ENCODE measurements at regions not wholly inside any gene's neighbourhood (a gene's known extent, or its start where the extent isn't known, plus 50 kb on each side); places are given as distances from the start of the nearest gene placed in this dataset.

DNA sequence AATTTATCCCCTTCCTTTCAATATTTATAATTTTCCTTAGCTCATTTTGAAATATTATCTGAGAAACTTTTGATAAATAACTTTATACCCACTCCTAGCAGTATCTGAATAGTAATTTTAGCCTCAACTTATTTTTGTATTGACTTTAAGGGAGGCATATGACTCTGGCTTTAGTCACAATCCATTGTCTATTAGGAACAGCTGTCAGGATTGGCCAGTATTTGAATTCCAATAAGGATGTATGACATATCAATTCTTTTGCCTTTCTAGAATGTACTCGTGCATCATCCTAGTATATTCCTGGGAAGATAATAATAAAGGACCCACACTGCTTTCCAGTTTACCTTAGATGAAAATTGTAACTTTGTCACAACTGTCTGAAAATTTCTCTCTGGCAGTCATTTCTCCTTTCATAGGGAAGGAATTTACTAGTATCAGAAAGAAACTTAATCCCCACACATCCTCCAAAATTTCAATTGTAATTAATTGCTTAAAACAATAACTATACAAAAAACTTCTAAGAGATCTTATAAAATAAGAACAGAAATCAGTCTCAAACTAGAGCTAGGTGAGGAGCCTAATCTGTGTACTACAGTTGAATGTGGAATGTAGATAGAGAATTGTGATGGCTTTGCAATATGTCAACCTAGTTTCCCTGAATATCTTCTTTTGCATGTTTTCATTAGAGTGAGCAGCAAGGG, 121.0 kb upstream of the EPHA5 start:
- no peak for TF ChIP-seq POLR2A (IDR thresholded peaks at IDR 0.05)
- TF ChIP-seq, protein P1, sequence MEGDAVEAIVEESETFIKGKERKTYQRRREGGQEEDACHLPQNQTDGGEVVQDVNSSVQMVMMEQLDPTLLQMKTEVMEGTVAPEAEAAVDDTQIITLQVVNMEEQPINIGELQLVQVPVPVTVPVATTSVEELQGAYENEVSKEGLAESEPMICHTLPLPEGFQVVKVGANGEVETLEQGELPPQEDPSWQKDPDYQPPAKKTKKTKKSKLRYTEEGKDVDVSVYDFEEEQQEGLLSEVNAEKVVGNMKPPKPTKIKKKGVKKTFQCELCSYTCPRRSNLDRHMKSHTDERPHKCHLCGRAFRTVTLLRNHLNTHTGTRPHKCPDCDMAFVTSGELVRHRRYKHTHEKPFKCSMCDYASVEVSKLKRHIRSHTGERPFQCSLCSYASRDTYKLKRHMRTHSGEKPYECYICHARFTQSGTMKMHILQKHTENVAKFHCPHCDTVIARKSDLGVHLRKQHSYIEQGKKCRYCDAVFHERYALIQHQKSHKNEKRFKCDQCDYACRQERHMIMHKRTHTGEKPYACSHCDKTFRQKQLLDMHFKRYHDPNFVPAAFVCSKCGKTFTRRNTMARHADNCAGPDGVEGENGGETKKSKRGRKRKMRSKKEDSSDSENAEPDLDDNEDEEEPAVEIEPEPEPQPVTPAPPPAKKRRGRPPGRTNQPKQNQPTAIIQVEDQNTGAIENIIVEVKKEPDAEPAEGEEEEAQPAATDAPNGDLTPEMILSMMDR (IDR thresholded peaks at IDR 0.05) = no peak
